ENCODE measurements at regions not wholly inside any gene's neighbourhood (a gene's known extent, or its start where the extent isn't known, plus 50 kb on each side); places are given as distances from the start of the nearest gene placed in this dataset.

GRCh38 chr5:30765706-30766105, 427.8 kb upstream of the CDH6 start:
- DNase-seq, result no peak
- ATAC-seq (ENCODE audit: insufficient read depth, low read depth), result no peak
- Histone ChIP-seq H4K20me1 (ENCODE audit: insufficient read depth, low read length) (no peaks in the 10 kb centered on the region), H3K79me2 (ENCODE audit: insufficient read depth, low read length) (no peaks in the 10 kb centered on the region), H3K27ac (ENCODE audit: low read length) (no peak overlapping the region), H3K4me1 (ENCODE audit: insufficient read depth, low read length) (no peaks in the 10 kb centered on the region), H3K27me3 (ENCODE audit: insufficient read depth, low read length, poor library complexity) (no peaks in the 10 kb centered on the region), H3K36me3 (ENCODE audit: insufficient read depth, low read length) (no peaks in the 10 kb centered on the region), H3K9me3 (ENCODE audit: insufficient read depth, low read length, severe bottlenecking) (no peaks in the 10 kb centered on the region), H3K4me2 (ENCODE audit: insufficient read depth, low read length) (no peak overlapping the region), H3K4me3 (ENCODE audit: low read depth in 1 of 2, low read length in 2 of 2) (no peak overlapping the region), H2AFZ (ENCODE audit: low read depth, low read length) (no peak overlapping the region), H3K9ac (ENCODE audit: low read depth, low read length) (no peak overlapping the region)
- no peak for TF ChIP-seq EZH2 (IDR thresholded peaks at IDR 0.05; ENCODE audit: borderline replicate concordance, low read depth, low read length, severe bottlenecking)
- TF ChIP-seq, protein P1, sequence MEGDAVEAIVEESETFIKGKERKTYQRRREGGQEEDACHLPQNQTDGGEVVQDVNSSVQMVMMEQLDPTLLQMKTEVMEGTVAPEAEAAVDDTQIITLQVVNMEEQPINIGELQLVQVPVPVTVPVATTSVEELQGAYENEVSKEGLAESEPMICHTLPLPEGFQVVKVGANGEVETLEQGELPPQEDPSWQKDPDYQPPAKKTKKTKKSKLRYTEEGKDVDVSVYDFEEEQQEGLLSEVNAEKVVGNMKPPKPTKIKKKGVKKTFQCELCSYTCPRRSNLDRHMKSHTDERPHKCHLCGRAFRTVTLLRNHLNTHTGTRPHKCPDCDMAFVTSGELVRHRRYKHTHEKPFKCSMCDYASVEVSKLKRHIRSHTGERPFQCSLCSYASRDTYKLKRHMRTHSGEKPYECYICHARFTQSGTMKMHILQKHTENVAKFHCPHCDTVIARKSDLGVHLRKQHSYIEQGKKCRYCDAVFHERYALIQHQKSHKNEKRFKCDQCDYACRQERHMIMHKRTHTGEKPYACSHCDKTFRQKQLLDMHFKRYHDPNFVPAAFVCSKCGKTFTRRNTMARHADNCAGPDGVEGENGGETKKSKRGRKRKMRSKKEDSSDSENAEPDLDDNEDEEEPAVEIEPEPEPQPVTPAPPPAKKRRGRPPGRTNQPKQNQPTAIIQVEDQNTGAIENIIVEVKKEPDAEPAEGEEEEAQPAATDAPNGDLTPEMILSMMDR (IDR thresholded peaks at IDR 0.05; ENCODE audit: borderline replicate concordance, extremely low read depth, low read length, poor library complexity, severe bottlenecking), result no peak

- no peaks in the 10 kb centered on the region for H3K79me2 ChIP-seq (ENCODE audit: insufficient read depth, low read length)
- H3K27ac ChIP-seq (ENCODE audit: low read length), result no peak overlapping the region
- H3K9me3 ChIP-seq (ENCODE audit: insufficient read depth, low read length, severe bottlenecking), result no peaks in the 10 kb centered on the region
- no peaks in the 10 kb centered on the region for H4K20me1 ChIP-seq (ENCODE audit: insufficient read depth, low read length)
- TF ChIP-seq, protein P1 (IDR thresholded peaks at IDR 0.05; ENCODE audit: borderline replicate concordance, extremely low read depth, low read length, poor library complexity, severe bottlenecking), result no peak
- TF ChIP-seq EZH2 (IDR thresholded peaks at IDR 0.05; ENCODE audit: borderline replicate concordance, low read depth, low read length, severe bottlenecking), result no peak
- no peaks in the 10 kb centered on the region for H3K36me3 ChIP-seq (ENCODE audit: insufficient read depth, low read length)
- H3K4me3 ChIP-seq (ENCODE audit: low read depth in 1 of 2, low read length in 2 of 2), result no peak overlapping the region
- ATAC-seq (ENCODE audit: insufficient read depth, low read depth) (no peak), DNase-seq (no peak)
- H3K4me2 ChIP-seq (ENCODE audit: insufficient read depth, low read length), result no peak overlapping the region
- no peak overlapping the region for H2AFZ ChIP-seq (ENCODE audit: low read depth, low read length)
- H3K4me1 ChIP-seq (ENCODE audit: insufficient read depth, low read length), result no peaks in the 10 kb centered on the region
- H3K27me3 ChIP-seq (ENCODE audit: insufficient read depth, low read length, poor library complexity), result no peaks in the 10 kb centered on the region
- H3K9ac ChIP-seq (ENCODE audit: low read depth, low read length), result no peak overlapping the region
These were observed 428.3 kb upstream of the CDH6 start for GRCh38 chr5:30765227-30765626.

DNA sequence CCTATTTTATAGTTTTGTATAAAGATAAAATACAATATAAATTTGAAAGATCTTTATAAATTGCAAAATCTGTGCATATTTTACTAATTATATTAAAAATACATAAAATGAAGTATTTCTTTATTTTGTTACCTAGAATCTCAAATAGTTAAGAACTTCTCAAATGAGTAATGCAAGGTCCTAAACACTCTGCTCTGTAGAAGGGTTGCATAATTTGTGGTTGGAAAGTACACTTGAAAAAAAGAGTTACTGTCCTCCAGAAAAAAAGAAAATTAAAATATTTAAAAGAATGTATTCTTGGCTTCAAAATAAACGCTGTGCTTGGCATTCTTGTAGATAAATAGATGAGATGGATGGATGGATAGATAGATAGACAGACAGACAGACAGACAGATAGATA, 428.8 kb upstream of the CDH6 start:
- no peak overlapping the region for H3K4me2 ChIP-seq (ENCODE audit: insufficient read depth, low read length)
- no peak overlapping the region for H3K9ac ChIP-seq (ENCODE audit: low read depth, low read length)
- H3K27ac ChIP-seq (ENCODE audit: low read length), result no peak overlapping the region
- H3K27me3 ChIP-seq (ENCODE audit: insufficient read depth, low read length, poor library complexity), result no peaks in the 10 kb centered on the region
- no peak overlapping the region for H3K4me3 ChIP-seq (ENCODE audit: low read depth in 1 of 2, low read length in 2 of 2)
- H2AFZ ChIP-seq (ENCODE audit: low read depth, low read length), result no peak overlapping the region
- no peak for TF ChIP-seq EZH2 (IDR thresholded peaks at IDR 0.05; ENCODE audit: borderline replicate concordance, low read depth, low read length, severe bottlenecking)
- TF ChIP-seq, protein P1 (IDR thresholded peaks at IDR 0.05; ENCODE audit: borderline replicate concordance, extremely low read depth, low read length, poor library complexity, severe bottlenecking), result no peak
- ATAC-seq (ENCODE audit: insufficient read depth, low read depth) (no peak), DNase-seq (no peak)
- H3K4me1 ChIP-seq (ENCODE audit: insufficient read depth, low read length), result no peaks in the 10 kb centered on the region
- H3K9me3 ChIP-seq (ENCODE audit: insufficient read depth, low read length, severe bottlenecking), result no peaks in the 10 kb centered on the region
- H3K79me2 ChIP-seq (ENCODE audit: insufficient read depth, low read length), result no peaks in the 10 kb centered on the region
- no peaks in the 10 kb centered on the region for H3K36me3 ChIP-seq (ENCODE audit: insufficient read depth, low read length)
- no peaks in the 10 kb centered on the region for H4K20me1 ChIP-seq (ENCODE audit: insufficient read depth, low read length)

GRCh38 chr5:30759731-30760130, 433.8 kb upstream of the CDH6 start:
- Histone ChIP-seq H3K9me3 (ENCODE audit: insufficient read depth, low read length, severe bottlenecking) (no peaks in the 10 kb centered on the region), H3K4me2 (ENCODE audit: insufficient read depth, low read length) (no peak overlapping the region), H3K4me1 (ENCODE audit: insufficient read depth, low read length) (no peaks in the 10 kb centered on the region), H3K27ac (ENCODE audit: low read length) (no peak overlapping the region), H3K27me3 (ENCODE audit: insufficient read depth, low read length, poor library complexity) (no peaks in the 10 kb centered on the region), H3K36me3 (ENCODE audit: insufficient read depth, low read length) (no peaks in the 10 kb centered on the region), H3K4me3 (ENCODE audit: low read depth in 1 of 2, low read length in 2 of 2) (no peak overlapping the region), H3K9ac (ENCODE audit: low read depth, low read length) (no peak overlapping the region), H4K20me1 (ENCODE audit: insufficient read depth, low read length) (no peaks in the 10 kb centered on the region), H3K79me2 (ENCODE audit: insufficient read depth, low read length) (no peaks in the 10 kb centered on the region), H2AFZ (ENCODE audit: low read depth, low read length) (no peak overlapping the region)
- TF ChIP-seq EZH2 (IDR thresholded peaks at IDR 0.05; ENCODE audit: borderline replicate concordance, low read depth, low read length, severe bottlenecking), result no peak
- TF ChIP-seq, protein P1 (IDR thresholded peaks at IDR 0.05; ENCODE audit: borderline replicate concordance, extremely low read depth, low read length, poor library complexity, severe bottlenecking), result no peak
- DNase-seq (no peak), ATAC-seq (ENCODE audit: insufficient read depth, low read depth) (no peak)

All from DND-41 (cell line).